ENCODE measurements at regions not wholly inside any gene's neighbourhood (a gene's known extent, or its start where the extent isn't known, plus 50 kb on each side); places are given as distances from the start of the nearest gene placed in this dataset.
"Not testable (repeated sequence)": the region's sequence is repeated elsewhere in the genome, so short reads cannot be mapped to it uniquely, and the experiment has no call there.

- no peaks in the 10 kb centered on the region for H3K27me3 Mint-ChIP-seq
- H3K9me3 Mint-ChIP-seq: no peaks in the 10 kb centered on the region
- H3K4me1 Mint-ChIP-seq (ENCODE audit: low read depth): peaks cover 16% of the 10 kb centered on the region
- no peak overlapping the region for H3K27ac Mint-ChIP-seq
- no peaks in the 10 kb centered on the region for H3K36me3 Mint-ChIP-seq (ENCODE audit: low read depth)
- no peak overlapping the region for H3K4me3 Mint-ChIP-seq
Measured at GRCh38 chr21:25188677-25189079, 418.6 kb downstream of the MRPL39 start.

DNA sequence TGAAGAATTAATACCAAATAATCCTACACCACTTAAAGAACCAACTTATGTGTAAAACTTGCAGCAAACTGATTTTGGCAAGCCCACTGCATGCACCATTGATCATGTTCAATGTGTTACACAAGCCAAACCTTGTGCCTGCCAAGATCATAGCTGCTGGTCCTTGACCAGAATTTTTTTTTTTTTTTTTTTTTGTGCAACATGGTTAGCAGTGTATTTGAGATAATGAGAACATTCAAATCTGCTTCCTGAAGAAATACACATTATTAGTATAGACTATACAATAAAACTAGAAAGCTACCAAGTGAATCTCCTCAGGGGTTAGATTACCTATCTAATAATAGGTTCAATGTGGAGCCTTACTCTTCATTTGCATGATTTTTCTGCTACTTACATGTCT is 421.0 kb downstream of the MRPL39 start:
- peaks cover 15% of the 10 kb centered on the region for H3K4me1 Mint-ChIP-seq (ENCODE audit: low read depth)
- no peaks in the 10 kb centered on the region for H3K9me3 Mint-ChIP-seq
- no peak overlapping the region for H3K27ac Mint-ChIP-seq
- H3K27me3 Mint-ChIP-seq: no peaks in the 10 kb centered on the region
- no peaks in the 10 kb centered on the region for H3K36me3 Mint-ChIP-seq (ENCODE audit: low read depth)
- H3K4me3 Mint-ChIP-seq: no peak overlapping the region

DNA sequence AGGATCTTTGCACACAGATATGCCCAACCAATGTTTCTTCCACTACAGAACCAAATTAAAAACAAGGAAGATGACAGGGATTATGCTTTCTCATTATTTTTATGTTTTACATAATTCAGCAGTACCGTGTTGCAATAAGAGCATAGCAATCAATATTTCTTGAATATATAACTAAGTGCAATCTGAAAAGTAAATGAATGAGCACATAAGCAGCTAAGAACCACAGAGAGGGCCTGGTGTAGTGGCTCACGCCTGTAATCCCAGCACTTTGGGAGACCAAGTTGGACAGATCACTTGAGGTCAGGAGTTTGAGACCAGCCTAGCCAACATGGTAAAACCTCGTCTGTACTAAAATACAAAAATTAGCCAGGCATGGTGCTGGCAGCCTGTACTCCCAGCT is 423.7 kb downstream of the MRPL39 start:
- Mint-ChIP-seq H3K9me3 (no peaks in the 10 kb centered on the region), H3K4me3 (no peak overlapping the region), H3K36me3 (ENCODE audit: low read depth) (no peaks in the 10 kb centered on the region), H3K27ac (no peak overlapping the region), H3K4me1 (ENCODE audit: low read depth) (peaks cover 9% of the 10 kb centered on the region), H3K27me3 (no peaks in the 10 kb centered on the region)

GRCh38 chr21:25181690-25182089 is 425.6 kb downstream of the MRPL39 start:
- not testable (repeated sequence) for H3K9me3 Mint-ChIP-seq; H3K4me1 Mint-ChIP-seq (ENCODE audit: low read depth); H3K4me3 Mint-ChIP-seq

DNA sequence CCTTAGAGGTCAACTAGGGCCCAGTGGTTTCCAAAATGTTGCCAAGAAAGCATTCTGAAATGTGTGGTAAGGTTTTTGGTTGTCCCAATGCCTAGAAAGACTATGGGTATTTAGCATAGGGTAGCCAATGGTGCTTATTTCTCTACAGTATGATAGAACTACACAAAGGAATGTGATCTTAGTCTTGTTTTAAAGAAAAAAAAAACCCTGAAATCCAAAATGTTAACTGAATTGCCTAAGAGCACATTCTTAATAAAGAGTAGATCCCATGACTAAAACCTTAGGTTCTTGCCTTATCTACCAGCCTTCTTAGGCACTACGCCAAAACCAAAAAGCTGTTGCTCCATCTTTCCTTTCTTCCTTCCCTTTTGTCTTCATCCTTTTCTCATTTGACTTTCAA is 428.2 kb downstream of the MRPL39 start:
- H3K4me1 Mint-ChIP-seq (ENCODE audit: low read depth): peaks cover 6% of the 10 kb centered on the region
- no peaks in the 10 kb centered on the region for H3K9me3 Mint-ChIP-seq
- no peaks in the 10 kb centered on the region for H3K27me3 Mint-ChIP-seq
- H3K4me3 Mint-ChIP-seq: no peak overlapping the region
- no peak overlapping the region for H3K27ac Mint-ChIP-seq
- H3K36me3 Mint-ChIP-seq (ENCODE audit: low read depth): no peaks in the 10 kb centered on the region

More at GRCh38 chr21:25181690-25182089, 425.6 kb downstream of the MRPL39 start:
- not testable (repeated sequence) for H3K36me3 Mint-ChIP-seq (ENCODE audit: low read depth); H3K27ac Mint-ChIP-seq; H3K27me3 Mint-ChIP-seq

DNA sequence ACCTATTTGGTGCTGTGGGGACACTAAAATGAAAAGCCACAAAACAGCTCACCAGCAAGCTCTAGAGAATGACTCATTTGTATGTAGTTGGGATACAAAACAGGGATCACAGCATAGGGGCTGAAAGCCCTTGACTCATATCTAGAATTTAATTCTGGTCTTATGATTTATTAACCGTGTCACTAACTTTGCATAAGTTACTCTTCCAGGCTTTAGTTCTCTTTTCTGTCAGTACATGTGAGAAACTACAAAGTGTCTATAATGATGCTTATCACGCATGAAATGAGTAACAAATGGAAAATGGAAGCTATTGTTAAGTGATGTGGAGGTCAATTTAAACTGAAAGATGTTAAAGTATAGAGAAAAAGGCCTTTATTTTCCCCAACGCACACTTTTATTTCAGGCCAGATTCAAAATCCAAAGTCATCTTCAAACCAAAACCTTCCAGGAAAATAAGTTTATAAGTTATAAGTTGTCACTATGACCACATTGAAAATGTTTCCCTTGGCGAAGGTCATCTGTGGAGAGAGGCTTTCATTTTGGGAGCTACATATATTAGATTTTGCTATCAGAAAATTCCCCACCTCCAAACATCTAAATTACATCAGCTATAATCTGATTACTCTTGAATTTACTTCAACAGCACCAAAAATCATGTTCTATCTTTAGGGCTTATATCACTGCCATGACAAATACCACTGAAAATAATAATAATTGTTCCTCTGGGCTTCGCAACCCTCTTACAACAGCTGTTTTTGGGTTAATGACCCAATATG is 430.5 kb downstream of the MRPL39 start:
- H3K4me1 Mint-ChIP-seq (ENCODE audit: low read depth): peaks cover 6% of the 10 kb centered on the region
- H3K9me3 Mint-ChIP-seq: no peaks in the 10 kb centered on the region
- no peaks in the 10 kb centered on the region for H3K27me3 Mint-ChIP-seq
- H3K27ac Mint-ChIP-seq: peak overlapping the region; percentile 67
- H3K36me3 Mint-ChIP-seq (ENCODE audit: low read depth): no peaks in the 10 kb centered on the region
- H3K4me3 Mint-ChIP-seq: no peak overlapping the region

- Mint-ChIP-seq H3K9me3 (no peaks in the 10 kb centered on the region), H3K4me1 (ENCODE audit: low read depth) (peaks cover 6% of the 10 kb centered on the region), H3K27me3 (no peaks in the 10 kb centered on the region), H3K27ac (no peak overlapping the region), H3K4me3 (no peak overlapping the region), H3K36me3 (ENCODE audit: low read depth) (no peaks in the 10 kb centered on the region)
Measured at GRCh38 chr21:25175938-25176337, 431.3 kb downstream of the MRPL39 start.

GRCh38 chr21:25171438-25171837 is 435.8 kb downstream of the MRPL39 start:
- Mint-ChIP-seq H3K36me3 (ENCODE audit: low read depth) (no peaks in the 10 kb centered on the region), H3K4me3 (no peak overlapping the region), H3K4me1 (ENCODE audit: low read depth) (no peaks in the 10 kb centered on the region), H3K27ac (no peak overlapping the region), H3K27me3 (no peaks in the 10 kb centered on the region), H3K9me3 (peaks cover 15% of the 10 kb centered on the region)

DNA sequence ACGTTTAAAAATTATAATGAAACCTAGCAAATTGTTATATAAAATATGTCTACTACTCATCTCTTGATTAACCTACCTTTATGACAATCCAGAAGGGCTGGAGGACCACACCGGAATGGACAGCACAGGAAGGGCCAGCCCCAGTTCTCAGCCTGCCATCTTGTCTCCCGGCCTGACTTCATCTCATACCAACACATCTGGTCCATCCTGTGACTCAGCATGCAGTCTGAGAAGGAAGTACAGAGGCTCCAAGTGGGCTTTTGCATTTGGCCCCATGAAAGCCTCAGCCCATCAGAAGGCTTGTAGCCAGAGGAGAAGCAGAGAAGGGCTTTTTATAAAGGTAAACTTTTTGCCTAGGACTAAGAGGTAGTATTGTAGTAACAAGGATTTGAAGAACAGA is 436.6 kb downstream of the MRPL39 start:
- Mint-ChIP-seq H3K4me1 (ENCODE audit: low read depth) (no peaks in the 10 kb centered on the region), H3K27ac (no peak overlapping the region), H3K27me3 (no peaks in the 10 kb centered on the region), H3K9me3 (peaks cover 15% of the 10 kb centered on the region), H3K4me3 (no peak overlapping the region), H3K36me3 (ENCODE audit: low read depth) (no peaks in the 10 kb centered on the region)

DNA sequence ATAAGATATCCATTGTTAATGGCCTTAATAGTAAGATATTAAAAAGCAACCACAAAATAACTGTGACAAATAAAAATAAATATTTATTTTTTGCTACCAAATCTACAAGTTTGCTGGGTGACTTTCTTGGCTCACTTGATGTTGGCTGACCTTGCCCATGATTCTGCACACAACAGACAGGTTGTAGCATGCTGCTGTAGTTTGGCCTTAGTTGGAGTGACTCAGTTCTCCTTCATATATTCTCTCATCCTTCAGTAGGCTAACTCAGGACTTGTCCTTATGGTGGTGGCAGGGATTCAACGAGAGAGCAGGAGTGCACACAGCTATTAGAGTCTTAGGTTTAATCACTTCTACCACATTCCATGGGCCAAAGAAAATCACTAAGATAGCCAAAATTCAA is 437.9 kb downstream of the MRPL39 start:
- H3K4me1 Mint-ChIP-seq (ENCODE audit: low read depth): no peaks in the 10 kb centered on the region
- H3K36me3 Mint-ChIP-seq (ENCODE audit: low read depth): no peaks in the 10 kb centered on the region
- H3K27ac Mint-ChIP-seq: no peak overlapping the region
- no peak overlapping the region for H3K4me3 Mint-ChIP-seq
- peaks cover 20% of the 10 kb centered on the region for H3K9me3 Mint-ChIP-seq
- no peaks in the 10 kb centered on the region for H3K27me3 Mint-ChIP-seq

DNA sequence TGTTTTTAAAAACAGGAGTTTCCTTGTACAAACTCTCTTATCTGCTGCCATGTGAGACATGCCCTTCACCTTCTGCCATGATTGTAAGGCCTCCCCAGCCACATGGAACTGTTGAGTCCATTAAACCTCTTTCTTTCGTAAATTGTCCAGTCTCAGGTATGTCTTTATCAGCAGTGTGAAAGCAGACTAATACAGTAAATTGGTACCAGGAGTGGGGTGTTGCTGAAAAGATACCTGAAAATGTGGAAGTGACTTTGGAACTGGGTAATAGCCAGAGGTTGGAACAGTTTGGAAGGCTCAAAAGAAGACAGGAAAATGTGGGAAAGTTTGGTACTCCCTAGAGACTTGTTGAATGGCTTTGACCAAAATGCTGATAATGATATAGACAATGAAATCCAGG is 440.4 kb downstream of the MRPL39 start:
- peaks cover 20% of the 10 kb centered on the region for H3K9me3 Mint-ChIP-seq
- not testable (repeated sequence) for H3K27ac Mint-ChIP-seq; H3K4me1 Mint-ChIP-seq (ENCODE audit: low read depth); H3K36me3 Mint-ChIP-seq (ENCODE audit: low read depth); H3K4me3 Mint-ChIP-seq; H3K27me3 Mint-ChIP-seq

DNA sequence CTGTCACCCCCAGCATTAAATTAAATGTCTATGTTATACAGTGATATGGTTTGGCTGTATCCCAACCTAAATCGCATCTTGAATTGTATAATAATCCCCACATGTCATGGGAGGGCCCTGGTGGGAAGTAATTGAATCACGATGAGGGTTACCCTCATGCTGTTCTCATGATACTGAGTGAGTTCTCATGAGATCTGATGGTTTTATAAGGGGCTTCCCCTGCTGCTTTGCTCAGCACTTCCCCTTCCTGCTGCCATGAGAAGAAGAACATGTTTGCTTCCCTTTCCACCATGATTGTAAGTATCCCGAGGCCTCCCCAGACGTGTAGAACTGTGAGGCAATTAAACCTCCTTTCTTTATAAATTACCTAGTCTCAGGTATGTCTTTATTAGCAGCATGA is 445.7 kb downstream of the MRPL39 start:
- no peaks in the 10 kb centered on the region for H3K4me1 Mint-ChIP-seq (ENCODE audit: low read depth)
- H3K9me3 Mint-ChIP-seq: peaks cover 8% of the 10 kb centered on the region
- no peaks in the 10 kb centered on the region for H3K27me3 Mint-ChIP-seq
- no peak overlapping the region for H3K4me3 Mint-ChIP-seq
- H3K36me3 Mint-ChIP-seq (ENCODE audit: low read depth): no peaks in the 10 kb centered on the region
- H3K27ac Mint-ChIP-seq: no peak overlapping the region

DNA sequence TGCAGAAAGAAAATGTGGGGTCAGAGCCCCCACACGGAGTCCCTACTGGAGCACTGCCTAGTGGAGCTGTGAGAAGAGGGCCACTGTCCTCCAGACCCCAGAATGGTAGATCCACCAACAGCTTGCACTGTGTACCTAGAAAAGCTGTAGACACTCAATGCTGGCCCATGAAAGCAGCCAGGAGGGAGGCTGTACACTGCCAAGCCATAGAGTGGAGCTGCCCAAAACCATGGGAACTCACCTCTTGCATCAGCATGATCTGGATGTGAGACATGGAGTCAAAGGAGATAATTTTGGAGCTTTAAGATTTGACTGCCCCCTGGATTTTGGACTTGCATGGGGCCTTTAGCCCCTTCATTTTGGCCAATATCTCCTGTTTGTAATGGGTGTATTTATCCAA is 452.3 kb downstream of the MRPL39 start:
- not testable (repeated sequence) for H3K4me3 Mint-ChIP-seq; H3K4me1 Mint-ChIP-seq (ENCODE audit: low read depth); H3K36me3 Mint-ChIP-seq (ENCODE audit: low read depth); H3K9me3 Mint-ChIP-seq; H3K27ac Mint-ChIP-seq; H3K27me3 Mint-ChIP-seq

DNA sequence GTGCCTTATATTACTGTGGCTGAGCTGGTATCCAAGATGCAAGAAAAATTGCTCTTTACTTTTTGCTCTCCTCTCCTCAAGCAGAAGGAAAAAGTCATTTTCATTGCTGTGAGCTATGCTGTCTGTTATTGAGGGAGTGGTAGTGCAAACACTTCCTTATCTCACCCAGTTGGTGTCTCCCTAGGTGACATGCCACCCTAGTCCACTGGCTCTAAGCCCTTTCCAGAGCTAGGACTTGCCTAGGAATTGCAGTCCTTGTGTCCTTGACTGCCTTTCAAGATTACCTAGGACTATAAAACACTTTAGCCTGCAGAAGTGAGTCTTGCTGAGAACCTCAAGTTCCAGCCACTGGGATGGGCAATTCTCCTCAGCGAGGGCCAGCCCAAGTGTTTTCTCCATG is 458.3 kb downstream of the MRPL39 start:
- Mint-ChIP-seq H3K4me1 (ENCODE audit: low read depth) (no peaks in the 10 kb centered on the region), H3K27me3 (no peaks in the 10 kb centered on the region), H3K27ac (no peak overlapping the region), H3K4me3 (no peak overlapping the region), H3K36me3 (ENCODE audit: low read depth) (no peaks in the 10 kb centered on the region), H3K9me3 (no peaks in the 10 kb centered on the region)

DNA sequence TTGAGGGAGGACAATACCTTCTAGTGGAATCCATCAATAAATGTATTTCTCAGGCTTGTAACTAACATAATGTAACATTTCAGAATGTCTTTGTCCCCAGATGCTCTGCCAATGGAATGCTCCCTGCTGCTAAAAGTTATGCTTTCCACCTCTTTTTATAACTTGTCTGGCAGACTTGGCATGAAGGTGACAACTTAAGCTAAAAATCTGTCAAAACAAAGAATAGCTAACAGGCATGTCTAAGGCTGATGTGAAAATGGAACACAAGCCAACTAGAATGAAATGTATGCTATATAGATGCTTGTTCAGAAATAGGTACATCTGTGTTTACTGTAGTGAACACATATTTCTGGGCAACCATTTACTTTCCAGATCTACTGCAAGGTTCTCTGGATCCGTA is 467.9 kb downstream of the MRPL39 start:
- no peak overlapping the region for H3K27ac Mint-ChIP-seq
- no peaks in the 10 kb centered on the region for H3K36me3 Mint-ChIP-seq (ENCODE audit: low read depth)
- H3K27me3 Mint-ChIP-seq: no peaks in the 10 kb centered on the region
- H3K4me3 Mint-ChIP-seq: no peak overlapping the region
- H3K4me1 Mint-ChIP-seq (ENCODE audit: low read depth): no peaks in the 10 kb centered on the region
- H3K9me3 Mint-ChIP-seq: peaks cover 3% of the 10 kb centered on the region

DNA sequence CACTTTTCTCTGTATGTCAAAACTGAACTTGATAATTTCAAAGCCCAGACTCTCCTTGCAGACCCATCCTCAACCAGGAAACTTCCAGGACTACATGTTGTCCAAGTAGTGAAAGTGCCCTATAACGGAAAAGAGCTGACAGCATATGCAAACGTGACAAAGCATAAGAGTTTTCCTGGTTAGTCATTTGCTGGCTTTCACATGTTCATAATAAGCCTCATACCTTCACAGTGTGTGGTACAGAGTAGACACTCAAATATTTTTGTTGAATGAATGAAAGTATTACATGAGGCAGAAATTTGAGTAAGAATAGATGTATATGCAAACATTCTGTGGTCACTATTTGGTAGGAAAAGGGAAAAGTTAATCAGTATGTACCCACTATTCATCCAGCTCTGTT is 473.3 kb downstream of the MRPL39 start:
- Mint-ChIP-seq H3K27me3 (no peaks in the 10 kb centered on the region), H3K4me3 (no peak overlapping the region), H3K4me1 (ENCODE audit: low read depth) (no peaks in the 10 kb centered on the region), H3K27ac (no peak overlapping the region), H3K36me3 (ENCODE audit: low read depth) (no peaks in the 10 kb centered on the region), H3K9me3 (peaks cover 5% of the 10 kb centered on the region)

Data from stimulated activated naive CD8-positive, alpha-beta T cell treated with anti-CD3 and anti-CD28 coated beads, Interleukin-15, Interleukin-2, amounts not matched to agents 100 ng/mL and 50 ng/mL, for 24 hours (primary cell).